ENCODE measurements at regions not wholly inside any gene's neighbourhood (a gene's known extent, or its start where the extent isn't known, plus 50 kb on each side); places are given as distances from the start of the nearest gene placed in this dataset.

DNA sequence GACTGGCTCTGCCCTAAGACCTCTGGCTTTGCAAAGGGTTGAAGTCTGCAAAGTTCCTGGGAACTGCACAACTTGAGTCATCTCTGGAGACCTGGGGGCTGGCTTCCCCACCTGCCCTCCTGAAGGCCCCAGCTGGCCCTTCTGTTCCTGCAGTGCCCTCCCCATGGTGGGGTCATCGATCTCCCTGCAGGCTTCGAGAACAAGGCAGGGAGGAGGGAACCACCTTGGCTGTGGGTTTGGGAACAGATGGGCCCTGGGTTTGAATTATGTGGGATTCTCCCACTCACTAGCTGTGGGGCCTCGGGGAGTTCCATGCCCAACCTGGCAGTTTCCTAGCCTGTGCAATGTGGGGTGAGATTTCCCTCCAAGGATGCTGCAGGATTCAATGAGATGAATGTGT, 310.2 kb downstream of the PTPRU start:
- Histone ChIP-seq H3K9me3 (no peaks in the 10 kb centered on the region), H3K4me3 (ENCODE audit: low read depth in 1 of 2, low read length in 1 of 2) (no peak overlapping the region), H3K27ac (no peak overlapping the region), H3K27me3 (no peaks in the 10 kb centered on the region), H3K4me1 (ENCODE audit: control insufficient read depth in 1 of 2, insufficient read depth in 1 of 2, low read depth in 1 of 2, low read length in 1 of 2) (no peaks in the 10 kb centered on the region), H3K36me3 (no peaks in the 10 kb centered on the region)
- TF ChIP-seq, protein P1, sequence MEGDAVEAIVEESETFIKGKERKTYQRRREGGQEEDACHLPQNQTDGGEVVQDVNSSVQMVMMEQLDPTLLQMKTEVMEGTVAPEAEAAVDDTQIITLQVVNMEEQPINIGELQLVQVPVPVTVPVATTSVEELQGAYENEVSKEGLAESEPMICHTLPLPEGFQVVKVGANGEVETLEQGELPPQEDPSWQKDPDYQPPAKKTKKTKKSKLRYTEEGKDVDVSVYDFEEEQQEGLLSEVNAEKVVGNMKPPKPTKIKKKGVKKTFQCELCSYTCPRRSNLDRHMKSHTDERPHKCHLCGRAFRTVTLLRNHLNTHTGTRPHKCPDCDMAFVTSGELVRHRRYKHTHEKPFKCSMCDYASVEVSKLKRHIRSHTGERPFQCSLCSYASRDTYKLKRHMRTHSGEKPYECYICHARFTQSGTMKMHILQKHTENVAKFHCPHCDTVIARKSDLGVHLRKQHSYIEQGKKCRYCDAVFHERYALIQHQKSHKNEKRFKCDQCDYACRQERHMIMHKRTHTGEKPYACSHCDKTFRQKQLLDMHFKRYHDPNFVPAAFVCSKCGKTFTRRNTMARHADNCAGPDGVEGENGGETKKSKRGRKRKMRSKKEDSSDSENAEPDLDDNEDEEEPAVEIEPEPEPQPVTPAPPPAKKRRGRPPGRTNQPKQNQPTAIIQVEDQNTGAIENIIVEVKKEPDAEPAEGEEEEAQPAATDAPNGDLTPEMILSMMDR (IDR thresholded peaks at IDR 0.05): no peak

DNA sequence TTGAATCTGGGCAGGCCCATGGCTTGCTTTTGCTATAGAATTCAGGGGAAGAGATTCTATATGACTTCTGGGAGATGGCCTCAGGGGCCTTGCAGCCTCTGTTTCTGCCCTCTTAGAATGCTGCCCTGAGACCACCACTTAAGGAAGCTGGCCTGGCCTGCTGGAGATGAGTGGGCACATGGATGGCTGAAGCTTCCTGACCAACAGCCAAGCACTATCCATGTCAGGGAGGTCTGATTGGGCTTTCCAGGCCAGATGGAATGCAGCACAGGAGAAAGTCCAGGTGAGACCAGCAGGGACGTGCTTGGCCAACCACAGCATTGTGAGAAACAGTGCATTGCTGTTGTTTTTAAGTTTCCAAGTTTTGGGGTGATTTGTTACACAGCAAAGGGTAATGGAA, 308.1 kb downstream of the PTPRU start:
- Histone ChIP-seq H3K4me3 (ENCODE audit: low read depth in 1 of 2, low read length in 1 of 2) (no peak overlapping the region), H3K4me1 (ENCODE audit: control insufficient read depth in 1 of 2, insufficient read depth in 1 of 2, low read depth in 1 of 2, low read length in 1 of 2) (no peaks in the 10 kb centered on the region), H3K36me3 (no peaks in the 10 kb centered on the region), H3K9me3 (no peaks in the 10 kb centered on the region), H3K27me3 (no peaks in the 10 kb centered on the region), H3K27ac (no peak overlapping the region)
- TF ChIP-seq, protein P1 (IDR thresholded peaks at IDR 0.05): no peak

DNA sequence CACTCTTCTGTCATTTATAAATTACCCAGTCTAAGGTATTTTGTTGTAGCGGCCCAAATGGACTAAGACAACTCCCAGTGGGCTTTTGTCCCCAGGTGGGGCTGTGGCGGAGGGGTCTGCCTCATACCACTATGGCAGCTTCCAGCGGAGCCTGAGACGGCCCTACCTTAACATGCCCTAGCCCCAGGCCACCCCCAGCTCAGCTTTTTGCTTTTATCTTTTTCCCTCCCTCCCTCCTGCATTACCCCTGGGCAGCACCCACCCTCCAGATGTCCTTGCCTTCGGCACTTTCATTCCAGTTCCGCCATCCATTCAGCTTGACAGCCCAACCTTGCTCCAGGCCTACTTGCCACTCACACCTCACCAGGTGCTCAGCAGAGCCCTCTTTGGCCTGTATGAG, 307.3 kb downstream of the PTPRU start:
- H3K4me3 ChIP-seq (ENCODE audit: low read depth in 1 of 2, low read length in 1 of 2): no peak overlapping the region
- no peaks in the 10 kb centered on the region for H3K27me3 ChIP-seq
- no peak overlapping the region for H3K27ac ChIP-seq
- H3K36me3 ChIP-seq: no peaks in the 10 kb centered on the region
- H3K4me1 ChIP-seq (ENCODE audit: control insufficient read depth in 1 of 2, insufficient read depth in 1 of 2, low read depth in 1 of 2, low read length in 1 of 2): no peaks in the 10 kb centered on the region
- no peaks in the 10 kb centered on the region for H3K9me3 ChIP-seq
- TF ChIP-seq, protein P1 (IDR thresholded peaks at IDR 0.05): no peak

GRCh38 chr1:29542548-29542947, 306.2 kb downstream of the PTPRU start:
- Histone ChIP-seq H3K36me3 (no peaks in the 10 kb centered on the region), H3K9me3 (no peaks in the 10 kb centered on the region), H3K27me3 (no peaks in the 10 kb centered on the region), H3K4me3 (ENCODE audit: low read depth in 1 of 2, low read length in 1 of 2) (no peak overlapping the region), H3K27ac (no peak overlapping the region), H3K4me1 (ENCODE audit: control insufficient read depth in 1 of 2, insufficient read depth in 1 of 2, low read depth in 1 of 2, low read length in 1 of 2) (no peaks in the 10 kb centered on the region)
- TF ChIP-seq, protein P1 (IDR thresholded peaks at IDR 0.05): no peak

- Histone ChIP-seq H3K36me3 (no peaks in the 10 kb centered on the region), H3K27me3 (no peaks in the 10 kb centered on the region), H3K4me1 (ENCODE audit: control insufficient read depth in 1 of 2, insufficient read depth in 1 of 2, low read depth in 1 of 2, low read length in 1 of 2) (no peaks in the 10 kb centered on the region), H3K27ac (no peak overlapping the region), H3K9me3 (no peaks in the 10 kb centered on the region), H3K4me3 (ENCODE audit: low read depth in 1 of 2, low read length in 1 of 2) (no peak overlapping the region)
- TF ChIP-seq, protein P1 (IDR thresholded peaks at IDR 0.05): no peak
Observed at GRCh38 chr1:29541631-29542030, 305.3 kb downstream of the PTPRU start.

- H3K4me1 ChIP-seq (ENCODE audit: control insufficient read depth in 1 of 2, insufficient read depth in 1 of 2, low read depth in 1 of 2, low read length in 1 of 2): no peaks in the 10 kb centered on the region
- no peak overlapping the region for H3K27ac ChIP-seq
- H3K27me3 ChIP-seq: no peaks in the 10 kb centered on the region
- no peaks in the 10 kb centered on the region for H3K9me3 ChIP-seq
- TF ChIP-seq, protein P1 (IDR thresholded peaks at IDR 0.05): no peak
- no peak overlapping the region for H3K4me3 ChIP-seq (ENCODE audit: low read depth in 1 of 2, low read length in 1 of 2)
- H3K36me3 ChIP-seq: no peaks in the 10 kb centered on the region
Observed at GRCh38 chr1:29540801-29541357, 304.6 kb downstream of the PTPRU start.
